NCI-H2029 treated with DMSO at 0.1 percent for 48 hours (cell line): ENCODE measurements at regions not wholly inside any gene's neighbourhood (a gene's known extent, or its start where the extent isn't known, plus 50 kb on each side); places are given as distances from the start of the nearest gene placed in this dataset.

Experiments used
- DNase-seq: peaks from one replicate; lab custom pipeline; 2025; lab: John Stamatoyannopoulos, UW

DNA sequence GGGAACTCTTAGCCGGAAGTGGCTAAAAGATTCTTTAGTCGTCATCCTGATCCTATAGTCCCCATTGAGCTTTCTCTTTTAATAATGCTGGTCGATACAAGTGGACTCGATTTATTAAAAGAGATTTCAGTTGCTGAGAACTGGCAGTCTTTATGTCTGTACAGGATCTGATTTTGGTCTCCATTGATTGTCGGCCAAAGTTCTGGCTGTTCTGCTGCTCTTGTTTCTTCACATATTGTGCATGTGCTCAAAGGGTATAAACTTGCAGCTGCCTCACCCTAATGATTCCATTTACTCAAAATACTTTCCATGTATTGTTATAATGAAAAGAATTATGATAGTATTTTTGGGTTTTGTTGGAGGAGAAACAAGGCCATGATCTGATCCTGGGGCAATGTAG lies 100.7 kb upstream of the CTTNBP2 start:
- DNase-seq, result no peak

- no peak for DNase-seq
These were observed 101.7 kb upstream of the CTTNBP2 start for GRCh38 chr7:117974891-117975290.

GRCh38 chr7:117975476-117975875 lies 102.2 kb upstream of the CTTNBP2 start:
- DNase-seq, result no peak

DNA sequence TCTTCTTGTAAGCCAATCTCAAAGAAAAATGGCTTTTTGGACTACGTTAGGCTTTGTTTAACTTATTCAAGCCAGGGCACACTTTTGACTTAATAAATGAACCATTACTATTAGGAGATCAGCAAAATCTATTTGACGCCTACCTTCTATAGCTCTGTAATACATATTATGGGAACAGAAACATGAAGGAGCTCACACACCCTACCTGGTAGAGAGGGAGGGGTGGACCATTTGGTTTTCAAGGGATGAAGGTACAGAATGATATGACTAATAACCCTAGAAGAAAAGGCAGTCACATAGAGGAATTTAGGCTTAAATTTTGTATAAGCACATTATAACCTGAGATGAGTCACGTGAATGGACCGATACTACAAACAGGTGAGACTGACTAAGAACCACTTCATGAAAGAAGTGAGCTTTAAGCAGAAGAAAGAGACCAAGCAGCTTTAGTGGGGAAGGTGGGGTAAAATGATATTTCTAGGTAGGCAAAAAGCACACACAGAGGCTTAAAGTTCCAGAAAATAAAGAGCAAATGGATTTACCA lies 106.8 kb upstream of the CTTNBP2 start:
- no peak for DNase-seq

- no peak for DNase-seq
These were observed 109.1 kb upstream of the CTTNBP2 start for GRCh38 chr7:117982071-117983055.

GRCh38 chr7:117986645-117987269 lies 113.5 kb upstream of the CTTNBP2 start:
- DNase-seq, result no peak

GRCh38 chr7:117990834-117991233 lies 117.6 kb upstream of the CTTNBP2 start:
- DNase-seq, result no peak

DNA sequence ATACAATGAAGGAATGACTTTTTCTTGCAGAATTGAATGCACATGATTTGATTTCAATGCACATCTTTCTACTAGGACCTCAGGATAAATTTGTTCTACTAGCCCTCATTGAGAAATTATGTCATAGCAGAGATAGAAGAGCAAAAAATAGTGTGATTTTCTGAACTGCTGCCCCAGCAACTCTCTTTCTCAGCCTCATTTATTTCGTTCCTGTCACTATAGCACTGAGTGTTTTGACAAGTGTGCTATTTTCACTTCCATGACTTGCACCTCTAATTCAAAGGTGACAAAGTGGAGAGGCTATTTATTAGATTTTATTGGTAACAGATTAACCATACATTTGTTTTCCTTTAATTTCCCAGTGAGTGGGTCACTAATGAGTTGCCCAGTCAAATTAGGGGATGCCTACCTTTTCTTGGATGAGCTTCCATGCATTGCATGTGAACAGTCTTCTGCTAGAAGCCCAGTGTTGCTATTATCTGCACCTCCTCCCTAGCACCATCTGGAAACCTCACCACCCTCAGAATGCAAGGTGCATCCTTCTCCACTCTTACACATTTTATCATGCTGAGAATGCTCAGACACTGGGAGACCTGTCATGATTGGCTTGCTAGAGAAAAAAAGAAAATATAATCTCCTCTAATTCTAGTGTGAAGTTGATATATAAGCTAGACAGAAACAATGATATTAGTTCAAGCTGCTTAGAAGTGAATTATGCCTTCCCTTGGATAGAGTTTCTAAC lies 119.6 kb upstream of the CTTNBP2 start:
- DNase-seq, result no peak

- no peak for DNase-seq
These were observed 120.2 kb upstream of the CTTNBP2 start for GRCh38 chr7:117993377-117994003.

DNA sequence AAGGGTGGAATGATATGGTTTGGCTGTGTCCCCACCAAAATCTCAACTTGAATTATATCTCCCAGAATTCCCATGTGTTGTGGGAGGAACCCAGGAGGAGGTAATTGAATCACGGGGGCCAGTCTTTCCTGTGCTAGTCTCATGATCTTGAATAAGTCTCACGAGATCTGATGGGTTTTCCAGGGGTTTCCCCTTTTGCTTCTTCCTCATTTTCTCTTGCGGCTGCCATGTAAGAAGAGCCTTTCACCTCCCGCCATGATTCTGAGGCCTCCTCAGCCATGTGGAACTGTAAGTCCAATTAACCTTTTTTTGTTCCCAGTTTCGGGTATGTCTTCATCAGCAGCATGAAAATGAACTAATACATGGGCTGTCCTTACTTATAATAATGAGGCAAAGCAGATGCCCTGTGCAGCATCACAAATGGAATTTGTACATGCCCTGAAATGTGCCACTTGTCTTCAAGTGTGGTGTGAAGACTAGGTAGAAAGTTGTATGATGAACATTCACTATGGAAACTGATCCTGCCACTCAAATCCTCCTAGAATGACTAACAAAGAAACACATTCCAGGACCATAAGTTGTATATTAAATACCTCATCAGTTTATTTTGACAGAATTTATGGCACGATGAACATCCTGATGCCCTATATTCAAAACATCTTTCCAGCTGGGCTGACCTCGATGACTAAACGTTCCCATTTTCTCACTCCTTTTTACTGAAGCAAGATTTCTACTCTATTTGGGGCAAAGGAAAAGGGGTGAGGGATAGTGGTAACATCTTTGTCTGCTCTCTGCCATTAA lies 122.8 kb upstream of the CTTNBP2 start:
- no peak for DNase-seq

- DNase-seq, result no peak
These were observed 124.9 kb upstream of the CTTNBP2 start for GRCh38 chr7:117997862-117998825.

DNA sequence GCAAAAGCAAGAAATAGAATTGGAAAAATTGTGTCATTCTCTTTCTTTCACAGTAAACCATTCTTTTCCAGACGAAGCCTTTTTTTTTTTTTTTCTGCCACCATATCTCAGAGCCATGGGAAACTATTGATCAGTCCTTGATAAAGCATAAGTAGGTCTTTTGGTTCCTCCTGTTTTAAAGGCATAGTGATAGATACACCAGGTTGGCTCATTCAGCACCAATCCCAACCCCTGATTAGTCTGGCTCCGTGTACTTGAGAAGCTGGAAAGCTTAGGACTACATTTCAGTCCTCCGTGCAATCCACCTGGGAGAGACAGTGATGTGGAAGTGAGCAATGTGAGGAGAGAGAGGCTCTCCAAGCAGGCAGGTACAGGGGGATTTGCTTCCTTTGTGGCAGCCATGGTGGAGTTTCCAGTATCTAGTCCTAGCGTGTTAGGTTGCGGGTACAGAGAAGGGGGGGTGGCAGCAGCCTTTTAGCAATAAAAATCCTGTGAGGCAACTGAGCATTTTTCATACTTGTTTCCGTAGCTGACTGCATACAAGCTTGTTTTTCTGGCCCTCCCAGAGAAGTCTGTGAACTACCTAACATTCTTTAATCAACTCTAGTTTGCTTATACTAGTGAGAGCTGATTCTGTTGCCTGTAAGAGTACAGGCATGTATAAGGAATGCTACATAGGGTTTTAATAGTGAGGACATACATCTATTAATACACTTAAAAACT lies 127.4 kb upstream of the CTTNBP2 start:
- no peak for DNase-seq

DNA sequence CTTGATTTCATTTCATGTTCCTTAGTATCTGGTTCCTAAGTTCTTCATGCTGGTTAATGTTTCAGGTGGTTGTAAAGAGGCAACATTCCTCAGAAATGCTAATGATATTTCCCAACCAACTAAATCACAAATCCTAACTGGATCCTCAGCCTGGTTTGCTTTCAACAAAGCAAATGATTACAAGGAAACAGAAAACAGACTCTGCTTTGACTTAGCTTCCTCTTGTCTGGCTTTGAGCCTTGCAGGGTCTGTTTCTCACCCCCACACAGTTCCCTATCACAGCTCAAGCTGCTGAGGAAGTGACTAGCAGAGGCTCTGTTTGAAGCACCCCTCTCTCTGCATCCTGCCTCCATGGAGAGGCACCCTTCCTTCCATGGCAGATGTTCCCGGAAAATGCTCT lies 130.2 kb upstream of the CTTNBP2 start:
- no peak for DNase-seq

DNA sequence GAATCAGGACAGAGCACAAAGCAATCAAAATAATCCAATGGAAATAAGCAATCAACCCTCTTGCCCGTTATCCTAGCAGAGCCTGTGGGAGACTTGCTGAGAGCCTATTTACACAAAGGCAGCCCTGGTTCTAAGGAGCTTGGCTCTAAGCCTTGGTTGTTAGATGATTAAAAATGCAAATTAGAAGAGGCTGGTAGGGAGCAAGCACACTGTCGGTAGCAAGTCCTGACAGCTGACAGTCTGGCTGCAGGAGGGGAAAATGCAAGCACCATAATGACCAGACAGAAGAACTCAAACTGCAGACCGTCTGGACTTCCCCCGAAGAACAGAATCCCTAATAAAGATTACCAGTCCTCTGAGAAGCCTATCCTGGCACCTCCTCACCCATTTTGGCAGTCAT lies 131.8 kb upstream of the CTTNBP2 start:
- no peak for DNase-seq

GRCh38 chr7:118006979-118007378 lies 133.7 kb upstream of the CTTNBP2 start:
- DNase-seq, result no peak

DNA sequence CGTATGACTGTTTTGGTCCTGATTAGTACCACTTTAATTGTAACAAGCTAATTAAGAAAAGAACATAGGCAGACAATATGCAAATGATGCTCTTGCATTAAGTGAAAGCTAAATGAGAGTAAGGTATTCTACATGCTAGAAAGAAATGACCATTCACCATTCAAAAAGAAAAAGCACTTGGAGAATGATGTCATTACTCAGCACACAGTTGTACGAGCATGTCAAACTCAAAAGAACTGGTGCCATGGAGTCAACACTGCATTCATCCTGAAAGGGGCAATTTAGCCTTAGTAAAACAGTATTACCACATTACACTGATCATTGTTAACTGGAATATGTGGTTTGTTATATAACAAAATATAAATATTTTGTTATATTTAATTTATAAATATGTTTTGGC lies 136.2 kb upstream of the CTTNBP2 start:
- DNase-seq, result no peak

GRCh38 chr7:118011652-118012051 lies 138.4 kb upstream of the CTTNBP2 start:
- DNase-seq, result no peak

- DNase-seq, result no peak
These were observed 140.2 kb upstream of the CTTNBP2 start for GRCh38 chr7:118013252-118014010.
